ENCODE measurements at regions not wholly inside any gene's neighbourhood (a gene's known extent, or its start where the extent isn't known, plus 50 kb on each side); places are given as distances from the start of the nearest gene placed in this dataset.
A peak's percentile ranks its signal among the peaks of the same experiment; 100 is the strongest.

- H4K5ac ChIP-seq (ENCODE audit: low read length): no peak overlapping the region
- no peak overlapping the region for H4K8ac ChIP-seq (ENCODE audit: low read depth, low read length)
- no peak overlapping the region for H3K4ac ChIP-seq (ENCODE audit: low read depth, low read length)
- no peak overlapping the region for H3K27ac ChIP-seq (ENCODE audit: low read depth, low read length)
- no peaks in the 10 kb centered on the region for H3K36me3 ChIP-seq (ENCODE audit: control insufficient read depth, insufficient read depth, low read length)
- H2AK5ac ChIP-seq (ENCODE audit: low read length): no peak overlapping the region
- H3K4me3 ChIP-seq (ENCODE audit: low read length): no peak overlapping the region
- H2BK120ac ChIP-seq (ENCODE audit: low read depth, low read length): no peak overlapping the region
- DNase-seq: no peak
- H3K79me1 ChIP-seq (ENCODE audit: low read length): no peaks in the 10 kb centered on the region
- no peak overlapping the region for H2BK15ac ChIP-seq (replicated peaks; ENCODE audit: low read depth)
- H3K18ac ChIP-seq (ENCODE audit: low read length): no peak overlapping the region
- H3K4me2 ChIP-seq (ENCODE audit: low read length): no peak overlapping the region
- no peaks in the 10 kb centered on the region for H3K27me3 ChIP-seq (ENCODE audit: insufficient read depth, low read length, poor library complexity)
- H3K79me2 ChIP-seq (ENCODE audit: control insufficient read depth, insufficient read depth, low read length): no peaks in the 10 kb centered on the region
- H3K9ac ChIP-seq (ENCODE audit: low read length): no peak overlapping the region
- H3K4me1 ChIP-seq (ENCODE audit: control insufficient read depth, low read depth, low read length): peaks cover 9% of the 10 kb centered on the region
- WGBS (ENCODE audit: extremely low coverage, insufficient coverage, low lambda C conversion rate): no CpG with 5 or more reads among the region's 10 CpGs
- no peak overlapping the region for H2BK5ac ChIP-seq (ENCODE audit: low read length)
- H3K23ac ChIP-seq (ENCODE audit: low read length): no peak overlapping the region
- H3K56ac ChIP-seq (ENCODE audit: low read length): peak overlapping the region; percentile 22
Observed at GRCh38 chr11:27201454-27202302, 161.1 kb downstream of the BBOX1 start.

- Histone ChIP-seq H2AK5ac (ENCODE audit: low read length) (no peak overlapping the region), H3K9ac (ENCODE audit: low read length) (no peak overlapping the region), H2BK120ac (ENCODE audit: low read depth, low read length) (peak overlapping the region; percentile 31), H3K18ac (ENCODE audit: low read length) (no peak overlapping the region), H3K4me2 (ENCODE audit: low read length) (no peak overlapping the region), H3K27ac (ENCODE audit: low read depth, low read length) (no peak overlapping the region), H3K4me3 (ENCODE audit: low read length) (no peak overlapping the region), H3K56ac (ENCODE audit: low read length) (no peak overlapping the region), H3K79me1 (ENCODE audit: low read length) (no peaks in the 10 kb centered on the region), H4K8ac (ENCODE audit: low read depth, low read length) (no peak overlapping the region), H2BK5ac (ENCODE audit: low read length) (no peak overlapping the region), H3K4me1 (ENCODE audit: control insufficient read depth, low read depth, low read length) (peaks cover 11% of the 10 kb centered on the region), H2BK15ac (replicated peaks; ENCODE audit: low read depth) (no peak overlapping the region), H3K27me3 (ENCODE audit: insufficient read depth, low read length, poor library complexity) (no peaks in the 10 kb centered on the region), H3K4ac (ENCODE audit: low read depth, low read length) (no peak overlapping the region), H4K5ac (ENCODE audit: low read length) (no peak overlapping the region), H3K23ac (ENCODE audit: low read length) (no peak overlapping the region), H3K36me3 (ENCODE audit: control insufficient read depth, insufficient read depth, low read length) (no peaks in the 10 kb centered on the region), H3K79me2 (ENCODE audit: control insufficient read depth, insufficient read depth, low read length) (no peaks in the 10 kb centered on the region)
- WGBS (ENCODE audit: extremely low coverage, insufficient coverage, low lambda C conversion rate): no CpG with 5 or more reads among the region's 1 CpG
- DNase-seq: no peak
Observed at GRCh38 chr11:27200779-27201453, 160.3 kb downstream of the BBOX1 start.

GRCh38 chr11:27196203-27196897 lies 155.7 kb downstream of the BBOX1 start:
- H3K23ac ChIP-seq (ENCODE audit: low read length): no peak overlapping the region
- H3K4ac ChIP-seq (ENCODE audit: low read depth, low read length): no peak overlapping the region
- H3K18ac ChIP-seq (ENCODE audit: low read length): peak overlapping the region; percentile 60
- no CpG with 5 or more reads among the region's 6 CpGs for WGBS (ENCODE audit: extremely low coverage, insufficient coverage, low lambda C conversion rate)
- H3K79me1 ChIP-seq (ENCODE audit: low read length): no peaks in the 10 kb centered on the region
- no peak overlapping the region for H2BK120ac ChIP-seq (ENCODE audit: low read depth, low read length)
- H3K4me1 ChIP-seq (ENCODE audit: control insufficient read depth, low read depth, low read length): peaks cover 5% of the 10 kb centered on the region
- DNase-seq: peak; percentile 70
- H3K56ac ChIP-seq (ENCODE audit: low read length): no peak overlapping the region
- no peak overlapping the region for H4K5ac ChIP-seq (ENCODE audit: low read length)
- H4K8ac ChIP-seq (ENCODE audit: low read depth, low read length): no peak overlapping the region
- H2BK5ac ChIP-seq (ENCODE audit: low read length): no peak overlapping the region
- H3K27me3 ChIP-seq (ENCODE audit: insufficient read depth, low read length, poor library complexity): no peaks in the 10 kb centered on the region
- H3K4me3 ChIP-seq (ENCODE audit: low read length): no peak overlapping the region
- no peak overlapping the region for H2AK5ac ChIP-seq (ENCODE audit: low read length)
- no peak overlapping the region for H3K9ac ChIP-seq (ENCODE audit: low read length)
- H2BK15ac ChIP-seq (replicated peaks; ENCODE audit: low read depth): no peak overlapping the region
- no peak overlapping the region for H3K4me2 ChIP-seq (ENCODE audit: low read length)
- H3K36me3 ChIP-seq (ENCODE audit: control insufficient read depth, insufficient read depth, low read length): no peaks in the 10 kb centered on the region
- H3K27ac ChIP-seq (ENCODE audit: low read depth, low read length): no peak overlapping the region
- H3K79me2 ChIP-seq (ENCODE audit: control insufficient read depth, insufficient read depth, low read length): no peaks in the 10 kb centered on the region

- no peak overlapping the region for H2AK5ac ChIP-seq (ENCODE audit: low read length)
- no peak overlapping the region for H3K4me3 ChIP-seq (ENCODE audit: low read length)
- no peaks in the 10 kb centered on the region for H3K79me1 ChIP-seq (ENCODE audit: low read length)
- H3K27me3 ChIP-seq (ENCODE audit: insufficient read depth, low read length, poor library complexity): no peaks in the 10 kb centered on the region
- H4K8ac ChIP-seq (ENCODE audit: low read depth, low read length): no peak overlapping the region
- no peak overlapping the region for H2BK5ac ChIP-seq (ENCODE audit: low read length)
- no peak overlapping the region for H3K4me2 ChIP-seq (ENCODE audit: low read length)
- H3K56ac ChIP-seq (ENCODE audit: low read length): no peak overlapping the region
- no peaks in the 10 kb centered on the region for H3K79me2 ChIP-seq (ENCODE audit: control insufficient read depth, insufficient read depth, low read length)
- H3K4me1 ChIP-seq (ENCODE audit: control insufficient read depth, low read depth, low read length): peaks cover 5% of the 10 kb centered on the region
- no peak overlapping the region for H3K18ac ChIP-seq (ENCODE audit: low read length)
- no peak overlapping the region for H3K23ac ChIP-seq (ENCODE audit: low read length)
- H3K4ac ChIP-seq (ENCODE audit: low read depth, low read length): no peak overlapping the region
- H3K27ac ChIP-seq (ENCODE audit: low read depth, low read length): no peak overlapping the region
- no peak overlapping the region for H2BK15ac ChIP-seq (replicated peaks; ENCODE audit: low read depth)
- no peak overlapping the region for H3K9ac ChIP-seq (ENCODE audit: low read length)
- no peak overlapping the region for H2BK120ac ChIP-seq (ENCODE audit: low read depth, low read length)
- H3K36me3 ChIP-seq (ENCODE audit: control insufficient read depth, insufficient read depth, low read length): no peaks in the 10 kb centered on the region
- no peak overlapping the region for H4K5ac ChIP-seq (ENCODE audit: low read length)
- DNase-seq: no peak
Observed at GRCh38 chr11:27195837-27196202, 155.2 kb downstream of the BBOX1 start.

- Histone ChIP-seq H3K27ac (ENCODE audit: low read depth, low read length) (no peak overlapping the region), H3K56ac (ENCODE audit: low read length) (no peak overlapping the region)
- WGBS (ENCODE audit: extremely low coverage, insufficient coverage, low lambda C conversion rate): no CpG with 5 or more reads among the region's 1 CpG
Observed at GRCh38 chr11:27194976-27195375, 154.4 kb downstream of the BBOX1 start.

More at GRCh38 chr11:27194976-27195375, 154.4 kb downstream of the BBOX1 start:
- Histone ChIP-seq H3K23ac (ENCODE audit: low read length) (no peak overlapping the region), H2BK5ac (ENCODE audit: low read length) (no peak overlapping the region), H3K36me3 (ENCODE audit: control insufficient read depth, insufficient read depth, low read length) (no peaks in the 10 kb centered on the region), H3K4ac (ENCODE audit: low read depth, low read length) (no peak overlapping the region), H4K5ac (ENCODE audit: low read length) (no peak overlapping the region), H3K79me1 (ENCODE audit: low read length) (no peaks in the 10 kb centered on the region), H2AK5ac (ENCODE audit: low read length) (no peak overlapping the region), H3K4me2 (ENCODE audit: low read length) (no peak overlapping the region), H3K27me3 (ENCODE audit: insufficient read depth, low read length, poor library complexity) (no peaks in the 10 kb centered on the region), H3K18ac (ENCODE audit: low read length) (peak overlapping the region; percentile 39), H2BK120ac (ENCODE audit: low read depth, low read length) (no peak overlapping the region), H2BK15ac (replicated peaks; ENCODE audit: low read depth) (no peak overlapping the region), H3K4me3 (ENCODE audit: low read length) (no peak overlapping the region), H3K9ac (ENCODE audit: low read length) (no peak overlapping the region), H3K79me2 (ENCODE audit: control insufficient read depth, insufficient read depth, low read length) (no peaks in the 10 kb centered on the region), H3K4me1 (ENCODE audit: control insufficient read depth, low read depth, low read length) (peaks cover 5% of the 10 kb centered on the region), H4K8ac (ENCODE audit: low read depth, low read length) (no peak overlapping the region)
- no peak for DNase-seq

Data from mesendoderm (in vitro differentiated cells).